HS-5 (cell line): ENCODE measurements at regions not wholly inside any gene's neighbourhood (a gene's known extent, or its start where the extent isn't known, plus 50 kb on each side); places are given as distances from the start of the nearest gene placed in this dataset.
"Not testable (repeated sequence)": the region's sequence is repeated elsewhere in the genome, so short reads cannot be mapped to it uniquely, and the experiment has no call there.

Source experiments
- DNase-seq: peaks from one replicate; pipeline ENCODE4 v3.0.0-alpha.2; 2012; ENCODE audit warnings: low read depth

GRCh38 chr3:177457204-177457603 is 259.9 kb upstream of the TBL1XR1 start:
- not testable (repeated sequence) for DNase-seq

GRCh38 chr3:177459401-177459800 is 262.1 kb upstream of the TBL1XR1 start:
- DNase-seq: no peak

- no peak for DNase-seq
Observed at GRCh38 chr3:177460047-177460446, 262.8 kb upstream of the TBL1XR1 start.

GRCh38 chr3:177461765-177462164 is 264.5 kb upstream of the TBL1XR1 start:
- no peak for DNase-seq

- DNase-seq: not testable (repeated sequence)
Observed at GRCh38 chr3:177463341-177463740, 266.1 kb upstream of the TBL1XR1 start.

- no peak for DNase-seq
Observed at GRCh38 chr3:177463863-177464262, 266.6 kb upstream of the TBL1XR1 start.

- no peak for DNase-seq
Observed at GRCh38 chr3:177464392-177465256, 267.3 kb upstream of the TBL1XR1 start.

GRCh38 chr3:177465257-177465642 is 268.0 kb upstream of the TBL1XR1 start:
- no peak for DNase-seq

- DNase-seq: no peak
Observed at GRCh38 chr3:177466074-177466473, 268.8 kb upstream of the TBL1XR1 start.

GRCh38 chr3:177466622-177467021 is 269.3 kb upstream of the TBL1XR1 start:
- DNase-seq: not testable (repeated sequence)

GRCh38 chr3:177467247-177467985 is 270.1 kb upstream of the TBL1XR1 start:
- no peak for DNase-seq

- peak; percentile 41 for DNase-seq
Observed at GRCh38 chr3:177468331-177468730, 271.0 kb upstream of the TBL1XR1 start.

GRCh38 chr3:177468816-177469215 is 271.5 kb upstream of the TBL1XR1 start:
- DNase-seq: no peak

GRCh38 chr3:177469216-177469615 is 271.9 kb upstream of the TBL1XR1 start:
- no peak for DNase-seq

- DNase-seq: no peak
Observed at GRCh38 chr3:177470197-177470941, 273.1 kb upstream of the TBL1XR1 start.

GRCh38 chr3:177471733-177472480 is 274.6 kb upstream of the TBL1XR1 start:
- DNase-seq: no peak

- DNase-seq: no peak
Observed at GRCh38 chr3:177473184-177473583, 275.9 kb upstream of the TBL1XR1 start.

- no peak for DNase-seq
Observed at GRCh38 chr3:177473903-177474302, 276.6 kb upstream of the TBL1XR1 start.

GRCh38 chr3:177474652-177475355 is 277.5 kb upstream of the TBL1XR1 start:
- no peak for DNase-seq

GRCh38 chr3:177475356-177475665 is 278.0 kb upstream of the TBL1XR1 start:
- DNase-seq: no peak

GRCh38 chr3:177476495-177476894 is 279.2 kb upstream of the TBL1XR1 start:
- no peak for DNase-seq
